ENCODE measurements at regions not wholly inside any gene's neighbourhood (a gene's known extent, or its start where the extent isn't known, plus 50 kb on each side); places are given as distances from the start of the nearest gene placed in this dataset.

- TF ChIP-seq EZH2 (IDR thresholded peaks at IDR 0.05; ENCODE audit: insufficient read depth, low read length): no peak
- TF ChIP-seq, protein P1, sequence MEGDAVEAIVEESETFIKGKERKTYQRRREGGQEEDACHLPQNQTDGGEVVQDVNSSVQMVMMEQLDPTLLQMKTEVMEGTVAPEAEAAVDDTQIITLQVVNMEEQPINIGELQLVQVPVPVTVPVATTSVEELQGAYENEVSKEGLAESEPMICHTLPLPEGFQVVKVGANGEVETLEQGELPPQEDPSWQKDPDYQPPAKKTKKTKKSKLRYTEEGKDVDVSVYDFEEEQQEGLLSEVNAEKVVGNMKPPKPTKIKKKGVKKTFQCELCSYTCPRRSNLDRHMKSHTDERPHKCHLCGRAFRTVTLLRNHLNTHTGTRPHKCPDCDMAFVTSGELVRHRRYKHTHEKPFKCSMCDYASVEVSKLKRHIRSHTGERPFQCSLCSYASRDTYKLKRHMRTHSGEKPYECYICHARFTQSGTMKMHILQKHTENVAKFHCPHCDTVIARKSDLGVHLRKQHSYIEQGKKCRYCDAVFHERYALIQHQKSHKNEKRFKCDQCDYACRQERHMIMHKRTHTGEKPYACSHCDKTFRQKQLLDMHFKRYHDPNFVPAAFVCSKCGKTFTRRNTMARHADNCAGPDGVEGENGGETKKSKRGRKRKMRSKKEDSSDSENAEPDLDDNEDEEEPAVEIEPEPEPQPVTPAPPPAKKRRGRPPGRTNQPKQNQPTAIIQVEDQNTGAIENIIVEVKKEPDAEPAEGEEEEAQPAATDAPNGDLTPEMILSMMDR (IDR thresholded peaks at IDR 0.05; ENCODE audit: insufficient read depth, low read depth, low read length): no peak
Observed at GRCh38 chr6:56814308-56814707, 140.6 kb upstream of the BEND6 start.

Measured in astrocyte (in vitro differentiated cells and primary cell).